MCF 10A (cell line): ENCODE measurements at regions not wholly inside any gene's neighbourhood (a gene's known extent, or its start where the extent isn't known, plus 50 kb on each side); places are given as distances from the start of the nearest gene placed in this dataset.

Source experiments
- BruUV-seq: library from RNA; stranded (reverse); fragments of 400-500 nt; replicated peaks from 2 replicates; lab custom pipeline; 2021; lab: Mats Ljungman, UMichigan
- CTCF ChIA-PET: fragments of 300-600 bp; sonication (Branson Sonifier 250); formaldehyde crosslinking; extraction: SDS; loops from one replicate; lab custom pipeline; 2021; ENCODE audit warnings: antibody characterized with exemption, inconsistent platforms; lab: Yijun Ruan, JAX
- POLR2A ChIA-PET: fragments of 300-600, 350-650 bp; sonication (Branson Sonifier 250); formaldehyde crosslinking; extraction: SDS; loops from one replicate; lab custom pipeline; 2020; ENCODE audit warnings: antibody characterized with exemption, inconsistent platforms; lab: Yijun Ruan, JAX
- DNase-seq: peaks from one replicate; pipeline ENCODE4 v3.0.0-alpha.2; 2018; ENCODE audit not compliant: unreplicated experiment
- H3K27ac Mint-ChIP-seq: one replicate; pipeline ENCODE4 v1.8.0; 2022; ENCODE audit warnings: mild to moderate bottlenecking, low read depth, mixed read lengths; ENCODE audit not compliant: unreplicated experiment
- H3K27me3 Mint-ChIP-seq: one replicate; pipeline ENCODE4 v1.8.0; 2022; ENCODE audit warnings: mixed read lengths; ENCODE audit not compliant: insufficient read depth, unreplicated experiment
- H3K36me3 Mint-ChIP-seq: one replicate; pipeline ENCODE4 v1.8.0; 2022; ENCODE audit warnings: mild to moderate bottlenecking, moderate library complexity, mixed read lengths; ENCODE audit not compliant: insufficient read depth, unreplicated experiment
- H3K4me1 Mint-ChIP-seq: one replicate; pipeline ENCODE4 v1.8.0; 2022; ENCODE audit warnings: mixed read lengths; ENCODE audit not compliant: insufficient read depth, unreplicated experiment
- H3K4me3 Mint-ChIP-seq: one replicate; pipeline ENCODE4 v1.8.0; 2022; ENCODE audit warnings: mild to moderate bottlenecking, moderate library complexity, mixed read lengths; ENCODE audit not compliant: unreplicated experiment
- H3K9me3 Mint-ChIP-seq: one replicate; pipeline ENCODE4 v1.8.0; 2022; ENCODE audit warnings: mixed read lengths; ENCODE audit not compliant: unreplicated experiment
- intact Hi-C: fragments of 100-400 bp; cut with micrococcal nuclease; formaldehyde crosslinking; loops from 2 replicates; pipeline ENCODE4 v1.14.1; 2022
- TF ChIP-seq, protein P1 (sequence below): fragments of 200-600 bp; IDR thresholded peaks from one replicate; pipeline ENCODE4 v1.8.0; 2022; ENCODE audit warnings: antibody characterized with exemption, mild to moderate bottlenecking; ENCODE audit not compliant: unreplicated experiment

DNA sequence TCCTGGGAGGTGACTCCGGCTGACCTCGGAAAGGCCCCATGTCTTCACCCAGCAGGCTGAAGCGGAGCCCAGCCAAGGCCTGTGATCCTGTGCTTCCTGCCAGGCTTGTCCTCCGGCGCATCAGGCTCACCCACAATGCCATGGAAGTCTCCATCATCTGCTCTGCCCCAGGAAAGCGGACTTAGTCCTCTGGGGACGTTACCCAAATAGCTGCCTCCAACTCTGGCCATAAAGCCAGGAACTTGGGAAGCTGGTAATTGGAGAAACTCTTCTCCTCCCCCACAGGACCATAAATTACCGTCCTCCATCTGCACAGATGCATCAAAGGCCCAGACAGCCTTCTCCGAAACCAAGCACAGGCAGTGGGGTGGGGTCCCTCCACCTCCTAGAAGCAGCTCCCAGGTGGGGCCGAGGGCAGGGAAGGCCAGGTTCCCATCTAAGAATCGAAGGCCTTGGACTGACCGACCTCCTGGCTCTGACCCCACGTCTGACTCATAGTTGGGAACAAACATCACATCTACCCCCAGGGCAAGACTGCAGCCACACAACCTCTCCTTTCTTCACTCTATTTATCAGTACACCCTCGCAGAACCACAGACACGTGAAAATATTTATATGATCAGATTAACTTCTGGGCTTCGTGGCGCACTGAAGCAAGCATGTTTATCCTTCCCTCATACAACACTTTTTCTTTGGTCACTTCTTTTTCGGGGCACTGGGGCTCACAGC is 56.4 kb downstream of the PITPNM2 start:
- no peaks in the 10 kb centered on the region for H3K36me3 Mint-ChIP-seq
- H3K4me3 Mint-ChIP-seq = no peak overlapping the region
- TF ChIP-seq, protein P1, sequence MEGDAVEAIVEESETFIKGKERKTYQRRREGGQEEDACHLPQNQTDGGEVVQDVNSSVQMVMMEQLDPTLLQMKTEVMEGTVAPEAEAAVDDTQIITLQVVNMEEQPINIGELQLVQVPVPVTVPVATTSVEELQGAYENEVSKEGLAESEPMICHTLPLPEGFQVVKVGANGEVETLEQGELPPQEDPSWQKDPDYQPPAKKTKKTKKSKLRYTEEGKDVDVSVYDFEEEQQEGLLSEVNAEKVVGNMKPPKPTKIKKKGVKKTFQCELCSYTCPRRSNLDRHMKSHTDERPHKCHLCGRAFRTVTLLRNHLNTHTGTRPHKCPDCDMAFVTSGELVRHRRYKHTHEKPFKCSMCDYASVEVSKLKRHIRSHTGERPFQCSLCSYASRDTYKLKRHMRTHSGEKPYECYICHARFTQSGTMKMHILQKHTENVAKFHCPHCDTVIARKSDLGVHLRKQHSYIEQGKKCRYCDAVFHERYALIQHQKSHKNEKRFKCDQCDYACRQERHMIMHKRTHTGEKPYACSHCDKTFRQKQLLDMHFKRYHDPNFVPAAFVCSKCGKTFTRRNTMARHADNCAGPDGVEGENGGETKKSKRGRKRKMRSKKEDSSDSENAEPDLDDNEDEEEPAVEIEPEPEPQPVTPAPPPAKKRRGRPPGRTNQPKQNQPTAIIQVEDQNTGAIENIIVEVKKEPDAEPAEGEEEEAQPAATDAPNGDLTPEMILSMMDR = no peak
- H3K27ac Mint-ChIP-seq = no peak overlapping the region
- ChIA-PET POLR2A (interaction anchor here (0.7 to 1.2 kb wide), 2 partner anchors 32 to 120 kb away, joined by 3 read pairs; no protein-coding TSS in a partner anchor), CTCF (no interaction called here)
- intact Hi-C loops = no loop called here
- peak; percentile 89 for DNase-seq
- H3K27me3 Mint-ChIP-seq = no peaks in the 10 kb centered on the region
- no TSS peak for BruUV-seq
- H3K9me3 Mint-ChIP-seq = no peaks in the 10 kb centered on the region
- H3K4me1 Mint-ChIP-seq = peaks cover 13% of the 10 kb centered on the region

DNA sequence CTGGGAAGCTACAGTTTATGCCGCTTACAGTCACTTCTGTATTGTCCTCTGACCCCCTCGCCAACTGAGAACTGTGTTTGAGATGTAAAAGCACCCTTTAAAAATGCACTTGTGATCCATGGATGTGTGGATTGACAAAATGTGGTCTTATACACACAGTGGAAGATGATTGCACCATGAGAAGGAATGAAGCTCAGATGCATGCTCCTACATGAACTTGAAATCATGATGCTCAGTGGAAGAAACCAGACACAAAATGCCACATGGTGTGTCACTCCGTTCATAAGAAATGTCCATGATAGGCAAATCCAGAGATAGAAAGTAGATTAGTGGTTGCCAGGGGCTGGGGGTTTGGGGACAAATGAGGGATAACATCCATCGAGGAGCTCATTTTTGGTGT is 58.0 kb downstream of the PITPNM2 start:
- TF ChIP-seq, protein P1 = no peak
- no peak for DNase-seq
- ChIA-PET CTCF (interaction anchor here (0.5 to 0.7 kb wide), 3 partner anchors 31 to 76 kb away, joined by 3 read pairs; no protein-coding TSS in a partner anchor), POLR2A (no interaction called here)
- H3K4me3 Mint-ChIP-seq = no peak overlapping the region
- H3K27me3 Mint-ChIP-seq = no peaks in the 10 kb centered on the region
- H3K27ac Mint-ChIP-seq = no peak overlapping the region
- no TSS peak for BruUV-seq
- intact Hi-C loops = no loop called here
- no peaks in the 10 kb centered on the region for H3K36me3 Mint-ChIP-seq
- H3K9me3 Mint-ChIP-seq = no peaks in the 10 kb centered on the region
- peaks cover 20% of the 10 kb centered on the region for H3K4me1 Mint-ChIP-seq

DNA sequence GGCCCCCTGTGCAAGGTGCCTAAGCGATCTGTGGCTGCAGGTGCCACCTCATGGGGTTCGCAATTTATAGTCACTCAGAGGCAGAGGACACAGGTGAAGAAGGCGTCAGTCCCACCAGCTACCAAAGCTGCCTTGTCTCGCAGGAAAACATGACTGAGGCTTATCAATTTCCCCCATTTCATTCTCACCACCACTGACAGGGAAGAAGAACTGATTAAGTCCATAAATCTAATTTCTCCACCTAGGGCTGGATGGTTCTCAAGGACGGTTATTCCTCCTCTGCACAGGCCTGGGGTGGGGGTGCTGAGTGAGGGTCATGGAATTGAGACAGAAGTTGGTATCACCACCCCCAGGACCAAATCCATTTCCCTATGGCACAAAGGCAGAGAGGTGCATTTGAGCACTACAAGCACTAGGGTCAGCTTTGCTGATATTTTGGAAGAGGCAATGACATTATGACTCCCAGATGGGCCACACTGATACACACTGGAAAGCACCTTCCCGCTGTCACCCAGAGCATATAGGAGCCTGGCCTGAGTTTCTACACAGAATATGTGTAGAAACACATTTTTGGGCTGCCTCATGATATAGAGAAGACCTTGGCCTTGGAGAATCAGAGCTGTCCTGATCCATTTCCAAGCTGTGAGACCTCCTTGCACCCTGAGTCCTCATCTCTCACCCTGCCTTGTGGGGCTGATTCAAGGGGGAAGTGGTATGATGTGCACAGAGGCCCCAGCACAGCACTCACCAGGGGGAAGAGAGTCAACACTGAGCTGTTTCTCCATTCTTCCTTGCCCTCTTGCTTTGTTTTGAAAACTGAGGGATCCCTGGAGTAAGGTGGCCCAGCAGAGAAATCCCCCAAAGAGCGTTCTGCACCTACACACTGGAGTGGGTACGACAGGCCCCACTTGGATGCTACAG is 59.4 kb downstream of the PITPNM2 start:
- DNase-seq = no peak
- H3K27ac Mint-ChIP-seq = no peak overlapping the region
- BruUV-seq = no TSS peak

More for the DNA sequence above, 59.4 kb downstream of the PITPNM2 start:
- no peaks in the 10 kb centered on the region for H3K27me3 Mint-ChIP-seq
- no peaks in the 10 kb centered on the region for H3K9me3 Mint-ChIP-seq
- H3K4me3 Mint-ChIP-seq = no peak overlapping the region
- intact Hi-C loops = no loop called here
- ChIA-PET POLR2A (interaction anchor here (0.6 kb wide), 1 partner anchor 83 kb away, joined by 6 read pairs; no protein-coding TSS in a partner anchor), CTCF (no interaction called here)
- peaks cover 22% of the 10 kb centered on the region for H3K4me1 Mint-ChIP-seq
- TF ChIP-seq, protein P1 = no peak
- H3K36me3 Mint-ChIP-seq = no peaks in the 10 kb centered on the region
